Naive thymus-derived CD8-positive, alpha-beta T cell (primary cell): ENCODE measurements at regions not wholly inside any gene's neighbourhood (a gene's known extent, or its start where the extent isn't known, plus 50 kb on each side); places are given as distances from the start of the nearest gene placed in this dataset.

Experiments
- ATAC-seq, 2 donors: fragments of 150-1000 bp; cut with Tn5 transposase in 1 of 2; sonication (Bioruptor Pico), chemical (Tn5 transposase) in 1 of 2; 1 replicate in 1 of 2; 2 replicates in 1 of 2; pipeline ENCODE4 v1.10.0; 2021; ENCODE audit warnings: mild to moderate bottlenecking in 2 of 2, moderate library complexity in 2 of 2
- POLR2A ChIA-PET: fragments of 350-600 bp; sonication (Branson Sonifier 250); formaldehyde crosslinking; loops from one replicate; lab custom pipeline; 2021; ENCODE audit warnings: antibody characterized with exemption; lab: Charles Lee
- DNase-seq, 10 donors: peaks; one replicate each; pipeline versions ENCODE4 v3.0.0 to v3.0.0-alpha.2; 2020 to 2022
- H3K27ac Mint-ChIP-seq, 10 donors: one replicate each; pipeline ENCODE4 v1.8.0; 2020 to 2022; ENCODE audit warnings: mild to moderate bottlenecking in 10 of 10, mixed read lengths in 10 of 10, moderate library complexity in 4 of 10, inconsistent platforms in 1 of 10
- H3K27me3 Mint-ChIP-seq, 5 donors: one replicate each; pipeline ENCODE4 v1.8.0; 2021 to 2022; ENCODE audit warnings: mixed read lengths in 5 of 5
- H3K36me3 Mint-ChIP-seq, 3 donors: one replicate each; pipeline ENCODE4 v1.8.0; 2020 to 2022; ENCODE audit warnings: mixed read lengths in 3 of 3, mild to moderate bottlenecking in 2 of 3, inconsistent platforms in 1 of 3
- H3K4me1 Mint-ChIP-seq, 4 donors: one replicate each; pipeline ENCODE4 v1.8.0; 2021 to 2022; ENCODE audit warnings: mixed read lengths in 4 of 4
- H3K4me3 Mint-ChIP-seq, 10 donors: one replicate each; pipeline ENCODE4 v1.8.0; 2020 to 2022; ENCODE audit warnings: mild to moderate bottlenecking in 10 of 10, mixed read lengths in 10 of 10, moderate library complexity in 6 of 10, inconsistent platforms in 1 of 10
- H3K9me3 Mint-ChIP-seq, 9 donors: one replicate each; pipeline ENCODE4 v1.8.0; 2020 to 2022; ENCODE audit warnings: mixed read lengths in 9 of 9, mild to moderate bottlenecking in 3 of 9, inconsistent platforms in 1 of 9, moderate library complexity in 1 of 9

- H3K9me3 Mint-ChIP-seq = no peaks in the 10 kb centered on the region
- POLR2A ChIA-PET = no interaction called here
- no peaks in the 10 kb centered on the region for H3K36me3 Mint-ChIP-seq
- H3K27ac Mint-ChIP-seq = no peak overlapping the region
- no peak for ATAC-seq
- H3K4me1 Mint-ChIP-seq = peaks cover 0 to 3% (median 0%) of the 10 kb centered on the region in 4 donors
- H3K27me3 Mint-ChIP-seq = peaks cover 0 to 3% (median 0%) of the 10 kb centered on the region in 5 donors
- DNase-seq = no peak
- H3K4me3 Mint-ChIP-seq = no peak overlapping the region
Measured at GRCh38 chr3:99505646-99506269, 132.6 kb upstream of the COL8A1 start.

DNA sequence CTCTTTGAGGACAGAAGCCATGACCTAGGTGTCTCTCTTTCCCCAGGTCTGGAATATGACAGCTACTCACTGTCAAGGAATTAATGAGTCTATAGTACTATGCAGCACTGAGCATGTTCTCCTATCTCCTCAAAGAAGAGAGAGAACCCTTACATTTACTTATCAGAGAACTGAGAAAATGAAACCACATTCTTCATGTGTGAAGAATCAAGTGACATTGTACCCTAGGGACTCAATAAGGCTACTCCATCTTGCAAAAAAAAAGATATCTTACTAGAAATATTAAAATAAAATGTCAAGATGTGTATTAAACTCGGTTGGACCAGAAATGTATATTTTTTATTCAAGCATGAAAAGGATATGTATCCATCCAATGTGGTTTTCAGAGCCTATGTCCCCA lies 133.2 kb upstream of the COL8A1 start:
- Mint-ChIP-seq H3K27me3 (peaks cover 0 to 3% (median 0%) of the 10 kb centered on the region in 5 donors), H3K4me3 (no peak overlapping the region), H3K27ac (no peak overlapping the region), H3K4me1 (peaks cover 0 to 3% (median 0%) of the 10 kb centered on the region in 4 donors), H3K36me3 (no peaks in the 10 kb centered on the region), H3K9me3 (no peaks in the 10 kb centered on the region)
- no peak for DNase-seq
- POLR2A ChIA-PET = no interaction called here
- no peak for ATAC-seq

- Mint-ChIP-seq H3K27me3 (peaks cover 0 to 3% (median 0%) of the 10 kb centered on the region in 5 donors), H3K4me1 (peaks cover 0 to 3% (median 0%) of the 10 kb centered on the region in 4 donors), H3K36me3 (no peaks in the 10 kb centered on the region), H3K4me3 (no peak overlapping the region), H3K27ac (no peak overlapping the region), H3K9me3 (no peaks in the 10 kb centered on the region)
- POLR2A ChIA-PET = no interaction called here
- ATAC-seq = no peak
- DNase-seq = no peak
Measured at GRCh38 chr3:99504258-99504657, 134.1 kb upstream of the COL8A1 start.

DNA sequence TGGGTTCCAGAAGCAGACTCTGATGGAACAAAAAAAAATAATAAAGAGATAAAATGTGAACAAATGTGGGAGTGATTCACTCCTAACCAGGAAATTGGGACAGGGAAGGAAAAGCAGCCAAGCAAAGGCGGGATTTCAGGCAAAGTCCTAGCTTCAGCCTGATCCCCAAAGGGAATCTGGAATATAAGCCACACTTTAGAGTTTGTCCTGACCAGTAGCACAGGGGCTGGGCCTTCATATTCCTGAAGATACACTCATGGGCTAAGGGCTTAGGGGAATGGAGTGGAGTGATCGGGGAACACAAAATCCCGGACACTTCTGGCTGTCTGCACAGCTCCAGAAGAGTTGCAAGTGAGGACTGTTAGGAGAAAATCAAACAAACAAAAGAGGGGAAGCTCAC lies 135.0 kb upstream of the COL8A1 start:
- Mint-ChIP-seq H3K4me1 (peaks cover 0 to 3% (median 0%) of the 10 kb centered on the region in 4 donors), H3K9me3 (no peaks in the 10 kb centered on the region), H3K27me3 (peaks cover 0 to 3% (median 0%) of the 10 kb centered on the region in 5 donors), H3K27ac (no peak overlapping the region), H3K36me3 (no peaks in the 10 kb centered on the region), H3K4me3 (no peak overlapping the region)
- POLR2A ChIA-PET = no interaction called here
- DNase-seq (no peak), ATAC-seq (no peak)

GRCh38 chr3:99502871-99503270 lies 135.5 kb upstream of the COL8A1 start:
- ATAC-seq (no peak), DNase-seq (no peak)
- Mint-ChIP-seq H3K4me1 (peaks cover 0 to 3% (median 0%) of the 10 kb centered on the region in 4 donors), H3K27ac (no peak overlapping the region), H3K4me3 (no peak overlapping the region), H3K27me3 (no peaks in the 10 kb centered on the region), H3K9me3 (no peaks in the 10 kb centered on the region), H3K36me3 (no peaks in the 10 kb centered on the region)
- POLR2A ChIA-PET = no interaction called here

DNA sequence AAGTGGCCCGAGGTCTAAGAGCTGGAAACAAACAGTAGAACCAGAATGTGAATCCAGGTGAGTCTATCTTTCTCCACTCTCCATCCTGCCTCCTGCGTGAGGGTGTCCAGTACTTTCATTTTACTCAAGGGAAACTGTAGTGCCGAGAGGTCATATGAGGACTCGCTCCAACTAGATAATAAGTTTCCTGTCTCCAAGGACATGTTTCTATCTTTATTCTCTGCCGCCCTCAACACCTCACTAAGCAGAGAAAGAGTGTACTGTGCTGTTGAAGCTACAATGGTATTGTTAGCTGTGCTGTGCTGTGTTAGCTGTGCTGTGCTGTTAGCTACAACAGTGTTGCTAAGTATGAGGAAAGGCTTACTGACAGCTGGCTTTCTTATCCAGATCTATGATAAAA lies 137.9 kb upstream of the COL8A1 start:
- no peak for DNase-seq
- Mint-ChIP-seq H3K9me3 (peaks cover 0 to 6% (median 0%) of the 10 kb centered on the region in 9 donors), H3K27ac (no peak overlapping the region), H3K4me3 (no peak overlapping the region), H3K4me1 (no peaks in the 10 kb centered on the region), H3K36me3 (no peaks in the 10 kb centered on the region), H3K27me3 (no peaks in the 10 kb centered on the region)
- POLR2A ChIA-PET = no interaction called here
- no peak for ATAC-seq

- DNase-seq = no peak
- no peak overlapping the region for H3K4me3 Mint-ChIP-seq
Measured at GRCh38 chr3:99499235-99500158, 138.9 kb upstream of the COL8A1 start.

GRCh38 chr3:99498550-99499234 lies 139.7 kb upstream of the COL8A1 start:
- H3K4me1 Mint-ChIP-seq = no peaks in the 10 kb centered on the region
- ATAC-seq (no peak), DNase-seq (no peak)
- H3K4me3 Mint-ChIP-seq = no peak overlapping the region
- POLR2A ChIA-PET = no interaction called here
- H3K9me3 Mint-ChIP-seq = peaks cover 0 to 9% (median 0%) of the 10 kb centered on the region in 9 donors
- no peaks in the 10 kb centered on the region for H3K36me3 Mint-ChIP-seq
- H3K27ac Mint-ChIP-seq = no peak overlapping the region
- H3K27me3 Mint-ChIP-seq = no peaks in the 10 kb centered on the region

More at GRCh38 chr3:99499235-99500158, 138.9 kb upstream of the COL8A1 start:
- Mint-ChIP-seq H3K36me3 (no peaks in the 10 kb centered on the region), H3K27ac (no peak overlapping the region), H3K4me1 (no peaks in the 10 kb centered on the region), H3K27me3 (no peaks in the 10 kb centered on the region), H3K9me3 (peaks cover 0 to 6% (median 0%) of the 10 kb centered on the region in 9 donors)
- ATAC-seq = no peak
- POLR2A ChIA-PET = no interaction called here

DNA sequence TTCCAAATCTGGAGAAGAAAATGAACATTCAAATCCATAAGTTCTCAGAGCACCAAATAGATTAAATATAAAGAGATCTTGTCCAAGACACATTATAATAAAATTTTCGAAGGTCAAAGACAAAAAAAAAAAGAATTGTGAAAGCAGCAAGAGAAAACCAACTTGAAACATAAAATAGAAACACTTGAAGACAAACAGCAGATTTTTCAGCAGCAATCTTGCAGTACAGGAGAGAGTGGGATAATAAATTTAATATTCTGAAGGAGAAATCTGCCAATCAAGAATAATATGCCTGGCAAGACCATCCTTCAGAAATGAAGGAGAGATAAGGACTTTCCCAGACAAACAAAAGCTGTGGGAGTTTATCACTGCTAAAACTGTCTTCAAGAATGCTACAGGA lies 150.5 kb upstream of the COL8A1 start:
- no peak overlapping the region for H3K27ac Mint-ChIP-seq
- H3K36me3 Mint-ChIP-seq = peaks cover 0 to 25% (median 0%) of the 10 kb centered on the region in 3 donors
- no peak for DNase-seq
- POLR2A ChIA-PET = no interaction called here
- H3K4me3 Mint-ChIP-seq = no peak overlapping the region
- H3K4me1 Mint-ChIP-seq = no peaks in the 10 kb centered on the region
- no peak for ATAC-seq
- peaks cover 0 to 3% (median 0%) of the 10 kb centered on the region in 5 donors for H3K27me3 Mint-ChIP-seq
- H3K9me3 Mint-ChIP-seq = peaks cover 10 to 40% (median 29%) of the 10 kb centered on the region in 9 donors

GRCh38 chr3:99485286-99485685 lies 153.1 kb upstream of the COL8A1 start:
- no peaks in the 10 kb centered on the region for H3K4me1 Mint-ChIP-seq
- peaks cover 0 to 3% (median 0%) of the 10 kb centered on the region in 5 donors for H3K27me3 Mint-ChIP-seq
- H3K27ac Mint-ChIP-seq = no peak overlapping the region
- ATAC-seq = no peak
- peaks cover 6 to 37% (median 25%) of the 10 kb centered on the region in 9 donors for H3K9me3 Mint-ChIP-seq
- DNase-seq = no peak
- no peak overlapping the region for H3K4me3 Mint-ChIP-seq
- H3K36me3 Mint-ChIP-seq = peaks cover 0 to 25% (median 0%) of the 10 kb centered on the region in 3 donors
- POLR2A ChIA-PET = no interaction called here

DNA sequence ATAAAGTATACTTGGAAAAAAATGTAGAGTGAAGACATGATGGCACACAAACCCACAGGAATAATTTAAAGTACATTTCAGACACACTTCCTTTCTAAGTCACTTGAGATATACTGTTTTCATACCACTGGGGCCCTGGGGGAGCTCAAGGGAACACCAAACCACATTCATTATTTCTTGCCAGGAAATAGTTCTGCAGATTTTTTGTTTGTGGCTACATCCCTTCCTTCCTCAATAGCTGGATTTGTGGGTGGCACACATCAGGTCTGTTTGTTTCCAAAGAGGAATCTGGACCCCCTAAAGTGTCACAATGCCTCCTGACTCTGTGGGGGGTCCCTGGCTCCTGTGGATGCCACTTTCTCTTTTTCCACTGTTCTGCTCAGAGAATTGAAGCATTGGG lies 153.5 kb upstream of the COL8A1 start:
- ATAC-seq = no peak
- no peaks in the 10 kb centered on the region for H3K4me1 Mint-ChIP-seq
- H3K27me3 Mint-ChIP-seq = peaks cover 0 to 3% (median 0%) of the 10 kb centered on the region in 5 donors
- POLR2A ChIA-PET = no interaction called here
- H3K27ac Mint-ChIP-seq = no peak overlapping the region
- DNase-seq = no peak
- peaks cover 0 to 25% (median 0%) of the 10 kb centered on the region in 3 donors for H3K36me3 Mint-ChIP-seq
- H3K4me3 Mint-ChIP-seq = no peak overlapping the region
- H3K9me3 Mint-ChIP-seq = peaks cover 6 to 33% (median 22%) of the 10 kb centered on the region in 9 donors

DNA sequence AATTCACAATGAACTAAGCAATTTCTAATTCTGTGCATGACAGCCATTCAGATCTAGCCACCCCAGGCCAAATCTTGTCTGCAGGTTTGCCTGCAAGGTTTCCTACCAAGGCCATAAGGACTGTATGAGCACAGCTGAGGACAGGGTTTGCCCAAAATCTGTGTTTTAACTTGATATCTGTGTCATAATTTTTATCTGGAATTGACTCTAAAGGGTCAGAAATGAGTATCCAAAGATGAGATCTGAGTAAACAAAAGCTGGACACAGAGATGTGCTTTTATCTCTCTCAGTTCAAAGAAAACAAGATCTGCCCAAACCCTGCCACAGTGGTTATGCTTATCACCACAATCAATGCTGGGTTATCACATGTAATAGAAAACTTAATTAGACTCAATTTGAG lies 154.6 kb upstream of the COL8A1 start:
- DNase-seq (no peak), ATAC-seq (no peak)
- H3K27ac Mint-ChIP-seq = no peak overlapping the region
- peaks cover 0 to 19% (median 0%) of the 10 kb centered on the region in 3 donors for H3K36me3 Mint-ChIP-seq
- no peaks in the 10 kb centered on the region for H3K4me1 Mint-ChIP-seq
- no peak overlapping the region for H3K4me3 Mint-ChIP-seq
- POLR2A ChIA-PET = no interaction called here
- H3K9me3 Mint-ChIP-seq = peaks cover 3 to 27% (median 14%) of the 10 kb centered on the region in 9 donors
- peaks cover 0 to 3% (median 0%) of the 10 kb centered on the region in 5 donors for H3K27me3 Mint-ChIP-seq
